Astrocyte of the spinal cord (primary cell): ENCODE measurements at regions not wholly inside any gene's neighbourhood (a gene's known extent, or its start where the extent isn't known, plus 50 kb on each side); places are given as distances from the start of the nearest gene placed in this dataset.

Experiments used
- DNase-seq: peaks from one replicate; pipeline ENCODE4 v3.0.0; 2011; ENCODE audit warnings: low read depth, low spot score
- H3K4me3 ChIP-seq: 2 replicates; pipeline ENCODE4 v1.5.1; 2011; ENCODE audit warnings: low read depth, mild to moderate bottlenecking, low read length, moderate library complexity
- CTCF ChIP-seq: IDR thresholded peaks from 2 replicates; pipeline ENCODE4 v1.5.1; 2012; ENCODE audit warnings: low read depth, mild to moderate bottlenecking, low read length, inconsistent platforms
- in situ Hi-C: cut with HindIII; loops from 2 replicates; pipeline ENCODE4 v1.10.0; 2017; ENCODE audit warnings: low sequenced_read_pairs

GRCh38 chr2:65636024-65636423 lies 203.6 kb upstream of the SPRED2 start:
- in situ Hi-C loops, result no loop called here
- DNase-seq, result no peak
- no peak for TF ChIP-seq CTCF
- no peak overlapping the region for H3K4me3 ChIP-seq

- in situ Hi-C loops, result no loop called here
Measured at GRCh38 chr2:65634304-65634703, 201.9 kb upstream of the SPRED2 start.

GRCh38 chr2:65630643-65631042 lies 198.2 kb upstream of the SPRED2 start:
- no peak for TF ChIP-seq CTCF
- no peak overlapping the region for H3K4me3 ChIP-seq
- DNase-seq, result peak; percentile 74
- in situ Hi-C loops, result no loop called here

More at GRCh38 chr2:65634304-65634703, 201.9 kb upstream of the SPRED2 start:
- no peak for TF ChIP-seq CTCF
- no peak overlapping the region for H3K4me3 ChIP-seq
- no peak for DNase-seq

GRCh38 chr2:65628156-65628555 lies 195.8 kb upstream of the SPRED2 start:
- no peak for DNase-seq
- in situ Hi-C loops, result no loop called here
- H3K4me3 ChIP-seq, result no peak overlapping the region
- TF ChIP-seq CTCF, result no peak

GRCh38 chr2:65626831-65627230 lies 194.4 kb upstream of the SPRED2 start:
- TF ChIP-seq CTCF, result no peak
- no peak overlapping the region for H3K4me3 ChIP-seq
- in situ Hi-C loops, result no loop called here
- DNase-seq, result no peak

GRCh38 chr2:65625982-65626381 lies 193.6 kb upstream of the SPRED2 start:
- DNase-seq, result no peak
- in situ Hi-C loops, result no loop called here
- H3K4me3 ChIP-seq, result no peak overlapping the region
- TF ChIP-seq CTCF, result no peak
